HG03060 (cell line): ENCODE measurements at regions not wholly inside any gene's neighbourhood (a gene's known extent, or its start where the extent isn't known, plus 50 kb on each side); places are given as distances from the start of the nearest gene placed in this dataset.
"Not testable (repeated sequence)": the region's sequence is repeated elsewhere in the genome, so short reads cannot be mapped to it uniquely, and the experiment has no call there.

ENCODE experiments used
- ATAC-seq: cut with Tn5 transposase; IDR thresholded peaks from one replicate; pipeline ENCODE4 v1.9.1; 2021; ENCODE audit warnings: low read depth, moderate number of reproducible peaks; ENCODE audit not compliant: unreplicated experiment

- no peak for ATAC-seq
These were observed 58.3 kb downstream of the C11orf87 start for GRCh38 chr11:109480251-109480650.

GRCh38 chr11:109486129-109486528 lies 64.1 kb downstream of the C11orf87 start:
- no peak for ATAC-seq

GRCh38 chr11:109490953-109491635 lies 69.1 kb downstream of the C11orf87 start:
- no peak for ATAC-seq

GRCh38 chr11:109506115-109506514 lies 84.1 kb downstream of the C11orf87 start:
- no peak for ATAC-seq

- no peak for ATAC-seq
These were observed 85.3 kb downstream of the C11orf87 start for GRCh38 chr11:109507331-109507730.

- no peak for ATAC-seq
These were observed 86.0 kb downstream of the C11orf87 start for GRCh38 chr11:109507836-109508561.

- ATAC-seq, result no peak
These were observed 87.0 kb downstream of the C11orf87 start for GRCh38 chr11:109508943-109509342.

- no peak for ATAC-seq
These were observed 88.3 kb downstream of the C11orf87 start for GRCh38 chr11:109510316-109510715.

GRCh38 chr11:109511598-109511997 lies 89.6 kb downstream of the C11orf87 start:
- ATAC-seq, result no peak

- ATAC-seq, result no peak
These were observed 90.3 kb downstream of the C11orf87 start for GRCh38 chr11:109512249-109512648.

GRCh38 chr11:109512680-109513079 lies 90.7 kb downstream of the C11orf87 start:
- ATAC-seq, result no peak

- ATAC-seq, result no peak
These were observed 92.5 kb downstream of the C11orf87 start for GRCh38 chr11:109514313-109515018.

GRCh38 chr11:109519253-109519652 lies 97.3 kb downstream of the C11orf87 start:
- no peak for ATAC-seq

- ATAC-seq, result no peak
These were observed 99.6 kb downstream of the C11orf87 start for GRCh38 chr11:109521571-109522086.

GRCh38 chr11:109522116-109522755 lies 100.2 kb downstream of the C11orf87 start:
- ATAC-seq, result no peak

GRCh38 chr11:109525636-109526035 lies 103.6 kb downstream of the C11orf87 start:
- not testable (repeated sequence) for ATAC-seq

GRCh38 chr11:109526061-109526460 lies 104.1 kb downstream of the C11orf87 start:
- no peak for ATAC-seq

GRCh38 chr11:109526931-109527330 lies 104.9 kb downstream of the C11orf87 start:
- ATAC-seq, result no peak

GRCh38 chr11:109527496-109527895 lies 105.5 kb downstream of the C11orf87 start:
- no peak for ATAC-seq

- ATAC-seq, result no peak
These were observed 125.5 kb downstream of the C11orf87 start for GRCh38 chr11:109547356-109548027.
